NCI-H1694 (cell line): ENCODE measurements at regions not wholly inside any gene's neighbourhood (a gene's known extent, or its start where the extent isn't known, plus 50 kb on each side); places are given as distances from the start of the nearest gene placed in this dataset.

ENCODE experiments used
- DNase-seq: peaks from one replicate; lab custom pipeline; 2025; lab: John Stamatoyannopoulos, UW

DNA sequence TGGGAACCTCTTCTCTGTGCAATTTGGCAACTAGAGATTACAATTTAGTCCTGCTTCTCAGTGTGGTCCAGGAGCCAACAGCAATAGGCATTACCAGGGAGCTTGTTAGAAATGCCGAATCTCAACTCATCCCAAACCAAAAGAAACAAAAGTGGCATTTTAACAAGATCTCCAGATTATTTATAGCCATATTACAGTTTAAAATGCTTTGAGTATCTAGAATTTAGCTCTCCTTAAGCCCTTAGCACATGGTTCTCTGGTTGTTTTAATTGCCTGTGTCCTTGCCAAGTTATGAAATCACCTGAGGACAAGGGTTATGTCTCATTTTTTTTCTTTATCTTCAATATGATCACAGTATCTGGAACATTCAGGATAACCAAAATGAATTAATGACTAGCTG, 51.6 kb upstream of the TAS2R1 start:
- no peak for DNase-seq
